Panc1 (cell line): ENCODE measurements at regions not wholly inside any gene's neighbourhood (a gene's known extent, or its start where the extent isn't known, plus 50 kb on each side); places are given as distances from the start of the nearest gene placed in this dataset.

ENCODE experiments used
- ATAC-seq: fragments of 200-7000 bp; cut with Tn5 transposase; 2 replicates; pipeline ENCODE4 v1.9.1; 2020; ENCODE audit warnings: mild to moderate bottlenecking, moderate library complexity
- BruUV-seq: library from RNA; stranded (reverse); fragments of 400-500 nt; replicated peaks from 2 replicates; lab custom pipeline; 2021; lab: Mats Ljungman, UMichigan
- CTCF ChIA-PET: fragments of 300-600 bp; sonication (Branson Sonifier 250); formaldehyde crosslinking; loops from one replicate; lab custom pipeline; 2022; ENCODE audit warnings: antibody characterized with exemption; lab: Charles Lee
- POLR2A ChIA-PET: fragments of 300-600 bp; sonication (Branson Sonifier 250); formaldehyde crosslinking; loops from one replicate; lab custom pipeline; 2022; ENCODE audit warnings: antibody characterized with exemption; lab: Charles Lee
- DNase-seq: peaks from one replicate; pipeline ENCODE4 v3.0.0-alpha.2; 2010; ENCODE audit warnings: low read depth, low spot score
- H3K27ac ChIP-seq: 2 replicates; pipeline ENCODE4 v1.5.1; 2011; ENCODE audit warnings: mild to moderate bottlenecking, low read length, inconsistent platforms
- H3K27me3 ChIP-seq: fragments of 200-500 bp; sonication (Bioruptor generic); 2 replicates; pipeline ENCODE4 v1.6.0; 2014; ENCODE audit warnings: low read length, inconsistent platforms; ENCODE audit not compliant: control insufficient read depth, insufficient read depth
- H3K36me3 ChIP-seq: fragments of 200-500 bp; sonication (Bioruptor generic); 2 replicates; pipeline ENCODE4 v1.5.1; 2014; ENCODE audit warnings: inconsistent platforms, mild to moderate bottlenecking, low read length, moderate library complexity; ENCODE audit not compliant: control insufficient read depth, insufficient read depth
- H3K4me1 ChIP-seq: 2 replicates; pipeline ENCODE4 v1.5.1; 2011; ENCODE audit warnings: inconsistent platforms, mild to moderate bottlenecking, low read length, moderate library complexity; ENCODE audit not compliant: control insufficient read depth, insufficient read depth
- H3K4me3 ChIP-seq, 2 experiments: 2 replicates each; pipeline ENCODE4 v1.5.1; 2011 to 2012; ENCODE audit warnings: low read depth in 2 of 2, low read length in 2 of 2, mild to moderate bottlenecking in 2 of 2, inconsistent platforms in 1 of 2, moderate library complexity in 1 of 2
- H3K9me3 ChIP-seq: fragments of 200-500 bp; sonication (Bioruptor generic); 2 replicates; pipeline ENCODE4 v1.5.1; 2014; ENCODE audit warnings: low read depth, mild to moderate bottlenecking, inconsistent platforms, low read length, moderate library complexity; ENCODE audit not compliant: control insufficient read depth, insufficient read depth
- POLR2AphosphoS5 ChIP-seq: IDR thresholded peaks from 2 replicates; pipeline ENCODE4 v1.6.1; 2012; ENCODE audit warnings: mild to moderate bottlenecking, low read depth, low read length, moderate library complexity
- SIN3A ChIP-seq: IDR thresholded peaks from 2 replicates; pipeline ENCODE4 v1.6.1; 2012; ENCODE audit warnings: low read depth, mild to moderate bottlenecking, low read length, moderate library complexity, borderline replicate concordance; ENCODE audit not compliant: insufficient read depth
- TCF7L2 ChIP-seq: IDR thresholded peaks from 2 replicates; pipeline ENCODE4 v1.6.1; 2011; ENCODE audit warnings: mild to moderate bottlenecking, low read depth, low read length, inconsistent platforms
- in situ Hi-C: cut with HindIII; loops from 2 replicates; pipeline ENCODE4 v1.10.0; 2016; ENCODE audit warnings: low sequenced_read_pairs, low pct_unique_long_range_greater_than_20kb
- intact Hi-C: fragments of 100-400 bp; cut with micrococcal nuclease; formaldehyde crosslinking; loops from one replicate; pipeline ENCODE4 v1.10.0; 2022; ENCODE audit not compliant: unreplicated experiment
- TF ChIP-seq, protein P1 (sequence below): fragments of 450-650 bp; IDR thresholded peaks from 2 replicates; pipeline ENCODE4 v1.5.1; 2017; ENCODE audit warnings: mild to moderate bottlenecking
- TF ChIP-seq, protein P2 (sequence below), 2 experiments: IDR thresholded peaks; 2 replicates each; pipeline ENCODE4 v1.6.1; 2011 to 2012; ENCODE audit warnings: low read depth in 2 of 2, control low read depth in 1 of 2, low read length in 1 of 2, mild to moderate bottlenecking in 1 of 2, moderate library complexity in 1 of 2; ENCODE audit not compliant: insufficient read depth in 1 of 2

- BruUV-seq: no TSS peak
- Histone ChIP-seq H3K36me3 (no peaks in the 10 kb centered on the region), H3K9me3 (no peaks in the 10 kb centered on the region), H3K4me1 (no peaks in the 10 kb centered on the region), H3K4me3 (no peak overlapping the region), H3K27me3 (no peaks in the 10 kb centered on the region), H3K27ac (no peak overlapping the region)
- no peak for DNase-seq
- no peak for ATAC-seq
- ChIA-PET CTCF (interaction anchor here (0.7 kb wide), 1 partner anchor 1409 kb away, joined by 6 read pairs; no protein-coding TSS in a partner anchor), POLR2A (no interaction called here)
- intact Hi-C loops: no loop called here
- in situ Hi-C loops: no loop called here
- TF ChIP-seq SIN3A: no peak
- no peak for TF ChIP-seq POLR2AphosphoS5
- TF ChIP-seq TCF7L2: no peak
- TF ChIP-seq, protein P1, sequence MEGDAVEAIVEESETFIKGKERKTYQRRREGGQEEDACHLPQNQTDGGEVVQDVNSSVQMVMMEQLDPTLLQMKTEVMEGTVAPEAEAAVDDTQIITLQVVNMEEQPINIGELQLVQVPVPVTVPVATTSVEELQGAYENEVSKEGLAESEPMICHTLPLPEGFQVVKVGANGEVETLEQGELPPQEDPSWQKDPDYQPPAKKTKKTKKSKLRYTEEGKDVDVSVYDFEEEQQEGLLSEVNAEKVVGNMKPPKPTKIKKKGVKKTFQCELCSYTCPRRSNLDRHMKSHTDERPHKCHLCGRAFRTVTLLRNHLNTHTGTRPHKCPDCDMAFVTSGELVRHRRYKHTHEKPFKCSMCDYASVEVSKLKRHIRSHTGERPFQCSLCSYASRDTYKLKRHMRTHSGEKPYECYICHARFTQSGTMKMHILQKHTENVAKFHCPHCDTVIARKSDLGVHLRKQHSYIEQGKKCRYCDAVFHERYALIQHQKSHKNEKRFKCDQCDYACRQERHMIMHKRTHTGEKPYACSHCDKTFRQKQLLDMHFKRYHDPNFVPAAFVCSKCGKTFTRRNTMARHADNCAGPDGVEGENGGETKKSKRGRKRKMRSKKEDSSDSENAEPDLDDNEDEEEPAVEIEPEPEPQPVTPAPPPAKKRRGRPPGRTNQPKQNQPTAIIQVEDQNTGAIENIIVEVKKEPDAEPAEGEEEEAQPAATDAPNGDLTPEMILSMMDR: no peak
- TF ChIP-seq, protein P2, sequence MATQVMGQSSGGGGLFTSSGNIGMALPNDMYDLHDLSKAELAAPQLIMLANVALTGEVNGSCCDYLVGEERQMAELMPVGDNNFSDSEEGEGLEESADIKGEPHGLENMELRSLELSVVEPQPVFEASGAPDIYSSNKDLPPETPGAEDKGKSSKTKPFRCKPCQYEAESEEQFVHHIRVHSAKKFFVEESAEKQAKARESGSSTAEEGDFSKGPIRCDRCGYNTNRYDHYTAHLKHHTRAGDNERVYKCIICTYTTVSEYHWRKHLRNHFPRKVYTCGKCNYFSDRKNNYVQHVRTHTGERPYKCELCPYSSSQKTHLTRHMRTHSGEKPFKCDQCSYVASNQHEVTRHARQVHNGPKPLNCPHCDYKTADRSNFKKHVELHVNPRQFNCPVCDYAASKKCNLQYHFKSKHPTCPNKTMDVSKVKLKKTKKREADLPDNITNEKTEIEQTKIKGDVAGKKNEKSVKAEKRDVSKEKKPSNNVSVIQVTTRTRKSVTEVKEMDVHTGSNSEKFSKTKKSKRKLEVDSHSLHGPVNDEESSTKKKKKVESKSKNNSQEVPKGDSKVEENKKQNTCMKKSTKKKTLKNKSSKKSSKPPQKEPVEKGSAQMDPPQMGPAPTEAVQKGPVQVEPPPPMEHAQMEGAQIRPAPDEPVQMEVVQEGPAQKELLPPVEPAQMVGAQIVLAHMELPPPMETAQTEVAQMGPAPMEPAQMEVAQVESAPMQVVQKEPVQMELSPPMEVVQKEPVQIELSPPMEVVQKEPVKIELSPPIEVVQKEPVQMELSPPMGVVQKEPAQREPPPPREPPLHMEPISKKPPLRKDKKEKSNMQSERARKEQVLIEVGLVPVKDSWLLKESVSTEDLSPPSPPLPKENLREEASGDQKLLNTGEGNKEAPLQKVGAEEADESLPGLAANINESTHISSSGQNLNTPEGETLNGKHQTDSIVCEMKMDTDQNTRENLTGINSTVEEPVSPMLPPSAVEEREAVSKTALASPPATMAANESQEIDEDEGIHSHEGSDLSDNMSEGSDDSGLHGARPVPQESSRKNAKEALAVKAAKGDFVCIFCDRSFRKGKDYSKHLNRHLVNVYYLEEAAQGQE (IDR thresholded peaks at IDR 0.05; ENCODE audit: insufficient read depth in 1 of 2, low read depth in 2 of 2, low read length in 1 of 2): no peak
Measured at GRCh38 chr18:1906421-1906820, 664.9 kb downstream of the METTL4 start.

DNA sequence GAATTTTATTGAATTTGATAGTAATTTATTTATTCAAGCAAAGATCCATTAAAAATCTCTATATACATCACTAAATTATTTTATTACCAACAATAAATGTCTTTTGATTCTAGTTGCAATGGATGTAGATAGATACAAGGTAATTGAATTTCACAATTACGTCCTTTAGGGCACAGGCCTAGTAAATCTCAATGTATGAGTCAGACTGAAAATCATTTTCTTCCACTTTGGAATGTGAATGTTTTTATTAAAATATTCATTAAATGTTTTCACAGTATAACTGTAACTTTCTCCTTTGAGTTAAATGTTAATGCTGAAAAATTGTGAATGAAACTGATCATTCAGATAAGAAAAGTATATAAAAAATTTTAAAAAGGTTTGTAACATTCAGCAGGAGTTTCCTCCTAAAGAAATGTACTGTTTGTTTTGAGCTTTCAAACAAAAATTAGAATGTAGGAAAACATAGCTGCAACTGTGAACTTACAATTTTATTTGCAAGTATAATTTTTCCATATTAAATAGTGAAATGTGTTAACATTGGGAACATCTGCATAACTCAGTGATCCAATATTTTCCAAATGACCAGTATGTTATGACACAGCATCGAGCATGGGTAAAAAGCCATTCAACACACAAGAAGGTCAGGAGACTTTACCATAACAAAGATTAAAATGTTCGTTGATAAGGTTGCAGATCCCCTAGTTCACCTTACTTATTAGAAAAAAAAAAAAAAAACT is 663.7 kb downstream of the METTL4 start:
- ChIA-PET CTCF (no interaction called here), POLR2A (no interaction called here)
- ATAC-seq (no peak), DNase-seq (no peak)
- Histone ChIP-seq H3K9me3 (no peaks in the 10 kb centered on the region), H3K36me3 (no peaks in the 10 kb centered on the region), H3K4me1 (no peaks in the 10 kb centered on the region), H3K27me3 (no peaks in the 10 kb centered on the region), H3K27ac (no peak overlapping the region), H3K4me3 (no peak overlapping the region)
- no TSS peak for BruUV-seq
- intact Hi-C loops: no loop called here
- no peak for TF ChIP-seq TCF7L2
- TF ChIP-seq SIN3A: no peak
- no peak for TF ChIP-seq POLR2AphosphoS5
- TF ChIP-seq, protein P1: no peak
- TF ChIP-seq, protein P2 (IDR thresholded peaks at IDR 0.05; ENCODE audit: insufficient read depth in 1 of 2, low read depth in 2 of 2, low read length in 1 of 2): no peak
- in situ Hi-C loops: no loop called here
